ENCODE measurements at regions not wholly inside any gene's neighbourhood (a gene's known extent, or its start where the extent isn't known, plus 50 kb on each side); places are given as distances from the start of the nearest gene placed in this dataset.

- no peak for TF ChIP-seq FOXP4 (CRISPR knock-in tag; IDR thresholded peaks at IDR 0.05)
- TF ChIP-seq NFATC4 (CRISPR knock-in tag; IDR thresholded peaks at IDR 0.05): no peak
- TF ChIP-seq, protein P1, sequence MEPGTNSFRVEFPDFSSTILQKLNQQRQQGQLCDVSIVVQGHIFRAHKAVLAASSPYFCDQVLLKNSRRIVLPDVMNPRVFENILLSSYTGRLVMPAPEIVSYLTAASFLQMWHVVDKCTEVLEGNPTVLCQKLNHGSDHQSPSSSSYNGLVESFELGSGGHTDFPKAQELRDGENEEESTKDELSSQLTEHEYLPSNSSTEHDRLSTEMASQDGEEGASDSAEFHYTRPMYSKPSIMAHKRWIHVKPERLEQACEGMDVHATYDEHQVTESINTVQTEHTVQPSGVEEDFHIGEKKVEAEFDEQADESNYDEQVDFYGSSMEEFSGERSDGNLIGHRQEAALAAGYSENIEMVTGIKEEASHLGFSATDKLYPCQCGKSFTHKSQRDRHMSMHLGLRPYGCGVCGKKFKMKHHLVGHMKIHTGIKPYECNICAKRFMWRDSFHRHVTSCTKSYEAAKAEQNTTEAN (CRISPR knock-in tag; IDR thresholded peaks at IDR 0.05): no peak
- TF ChIP-seq ZNF512 (CRISPR knock-in tag; IDR thresholded peaks at IDR 0.05; ENCODE audit: borderline replicate concordance): no peak
- TF ChIP-seq NR2C2 (CRISPR knock-in tag; IDR thresholded peaks at IDR 0.05): no peak
These were observed 256.2 kb downstream of the SDHAF3 start (continued) for GRCh38 chr7:97373736-97374135.

- Mint-ChIP-seq H3K4me3 (no peak overlapping the region), H3K9me3 (peaks cover 15% of the 10 kb centered on the region), H3K27ac (no peak overlapping the region), H3K36me3 (peaks cover 2% of the 10 kb centered on the region; the same call in 1 of the 2 replicates), H3K4me1 (peaks cover 6% of the 10 kb centered on the region), H3K27me3 (ENCODE audit: low read depth) (no peaks in the 10 kb centered on the region)
- POLR2A ChIA-PET: no interaction called here
- TF ChIP-seq ZNF512 (CRISPR knock-in tag; IDR thresholded peaks at IDR 0.05; ENCODE audit: borderline replicate concordance) (no peak), IRF2 (CRISPR knock-in tag; IDR thresholded peaks at IDR 0.05; ENCODE audit: borderline replicate concordance, low read depth) (no peak), USF1 (CRISPR knock-in tag; IDR thresholded peaks at IDR 0.05) (no peak), NR1H2 (CRISPR knock-in tag; IDR thresholded peaks at IDR 0.05) (no peak), ETV6 (CRISPR knock-in tag; IDR thresholded peaks at IDR 0.05) (no peak), NFYB (CRISPR knock-in tag; conservative IDR thresholded peaks at IDR 0.05; ENCODE audit: low read depth) (no peak), TEAD1 (CRISPR knock-in tag; IDR thresholded peaks at IDR 0.05) (no peak), GABPB1 (CRISPR knock-in tag; IDR thresholded peaks at IDR 0.05) (no peak), AR (CRISPR knock-in tag; IDR thresholded peaks at IDR 0.05) (no peak)
- DNase-seq (ENCODE audit: low spot score) (no peak), ATAC-seq (no peak)
- CTCF ChIA-PET: no interaction called here
These were observed 260.2 kb downstream of the SDHAF3 start for GRCh38 chr7:97377713-97378112.

Measured in WTC11 (cell line).